Nucleus accumbens (tissue), 56 donors: ENCODE measurements at regions not wholly inside any gene's neighbourhood (a gene's known extent, or its start where the extent isn't known, plus 50 kb on each side); places are given as distances from the start of the nearest gene placed in this dataset.

Source experiments
- DNase-seq, 56 donors: peaks; one replicate each; lab custom pipeline; 2025; lab: John Stamatoyannopoulos, UW

GRCh38 chr13:44086389-44086788 lies 206.7 kb downstream of the LACC1 start:
- DNase-seq: no peak

- DNase-seq: no peak
Observed at GRCh38 chr13:44088411-44088810, 208.7 kb downstream of the LACC1 start.

- no peak for DNase-seq
Observed at GRCh38 chr13:44088991-44089413, 209.3 kb downstream of the LACC1 start.

GRCh38 chr13:44089452-44089851 lies 209.7 kb downstream of the LACC1 start:
- no peak for DNase-seq

- no peak for DNase-seq
Observed at GRCh38 chr13:44092078-44092970, 212.6 kb downstream of the LACC1 start.

GRCh38 chr13:44093607-44094564 lies 214.2 kb downstream of the LACC1 start:
- no peak for DNase-seq

GRCh38 chr13:44096901-44097300 lies 217.2 kb downstream of the LACC1 start:
- DNase-seq: no peak

GRCh38 chr13:44098559-44098958 lies 218.9 kb downstream of the LACC1 start:
- DNase-seq: no peak

- no peak for DNase-seq
Observed at GRCh38 chr13:44101347-44102083, 221.8 kb downstream of the LACC1 start.

- no peak for DNase-seq
Observed at GRCh38 chr13:44103429-44104196, 223.9 kb downstream of the LACC1 start.

- peak in 44 of 56 donors; percentile 12 to 81 (median 44) for DNase-seq
Observed at GRCh38 chr13:44104197-44104490, 224.4 kb downstream of the LACC1 start.

- no peak for DNase-seq
Observed at GRCh38 chr13:44104969-44105368, 225.3 kb downstream of the LACC1 start.

GRCh38 chr13:44106266-44107152 lies 226.8 kb downstream of the LACC1 start:
- no peak for DNase-seq

GRCh38 chr13:44107357-44108121 lies 227.8 kb downstream of the LACC1 start:
- no peak for DNase-seq

- no peak for DNase-seq
Observed at GRCh38 chr13:44108331-44108858, 228.7 kb downstream of the LACC1 start.

- no peak for DNase-seq
Observed at GRCh38 chr13:44110091-44110621, 230.5 kb downstream of the LACC1 start.

- DNase-seq: no peak
Observed at GRCh38 chr13:44111701-44112100, 232.0 kb downstream of the LACC1 start.
